ENCODE measurements at regions not wholly inside any gene's neighbourhood (a gene's known extent, or its start where the extent isn't known, plus 50 kb on each side); places are given as distances from the start of the nearest gene placed in this dataset.

- TF ChIP-seq CEBPB (IDR thresholded peaks at IDR 0.05; ENCODE audit: low read depth, low read length) = no peak
- TF ChIP-seq SP1 (IDR thresholded peaks at IDR 0.05; ENCODE audit: low read depth, low read length) = no peak
- no peak for TF ChIP-seq POLR2AphosphoS5 (IDR thresholded peaks at IDR 0.05; ENCODE audit: low read depth, low read length)
- TF ChIP-seq, protein P1, sequence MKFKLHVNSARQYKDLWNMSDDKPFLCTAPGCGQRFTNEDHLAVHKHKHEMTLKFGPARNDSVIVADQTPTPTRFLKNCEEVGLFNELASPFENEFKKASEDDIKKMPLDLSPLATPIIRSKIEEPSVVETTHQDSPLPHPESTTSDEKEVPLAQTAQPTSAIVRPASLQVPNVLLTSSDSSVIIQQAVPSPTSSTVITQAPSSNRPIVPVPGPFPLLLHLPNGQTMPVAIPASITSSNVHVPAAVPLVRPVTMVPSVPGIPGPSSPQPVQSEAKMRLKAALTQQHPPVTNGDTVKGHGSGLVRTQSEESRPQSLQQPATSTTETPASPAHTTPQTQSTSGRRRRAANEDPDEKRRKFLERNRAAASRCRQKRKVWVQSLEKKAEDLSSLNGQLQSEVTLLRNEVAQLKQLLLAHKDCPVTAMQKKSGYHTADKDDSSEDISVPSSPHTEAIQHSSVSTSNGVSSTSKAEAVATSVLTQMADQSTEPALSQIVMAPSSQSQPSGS (IDR thresholded peaks at IDR 0.05; ENCODE audit: low read length) = no peak
Measured at GRCh38 chr3:26246901-26247300, 375.7 kb upstream of the LRRC3B start.
